NCI-H1930 (cell line): ENCODE measurements at regions not wholly inside any gene's neighbourhood (a gene's known extent, or its start where the extent isn't known, plus 50 kb on each side); places are given as distances from the start of the nearest gene placed in this dataset.

Experiments
- DNase-seq, 2 experiments: peaks; one replicate each; lab custom pipeline; 2025; lab: John Stamatoyannopoulos, UW

GRCh38 chr10:3467052-3467951 lies 294.7 kb upstream of the PITRM1 start:
- DNase-seq: no peak

DNA sequence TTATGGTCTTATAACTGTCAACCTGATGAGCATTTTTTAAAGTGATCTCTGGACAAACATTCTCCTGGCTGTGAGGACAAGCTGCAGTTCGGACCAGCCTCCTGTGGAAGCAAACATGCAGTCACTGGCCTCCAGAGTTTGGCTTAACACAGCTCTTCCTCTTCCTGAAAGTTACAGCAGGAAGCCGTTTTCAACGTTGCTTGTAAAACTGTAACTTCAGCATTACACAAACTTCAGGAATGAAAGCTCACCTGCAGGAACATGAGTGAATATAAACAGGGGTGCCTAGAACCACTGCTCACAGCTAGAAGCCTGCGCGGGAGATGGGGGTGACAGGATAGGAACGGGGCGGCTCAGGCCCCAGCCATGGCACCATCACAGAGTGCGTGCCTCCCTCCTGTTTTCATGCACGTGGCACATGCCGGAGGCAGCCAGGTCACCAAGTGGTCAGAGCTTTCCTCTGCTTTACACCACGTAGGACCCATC lies 292.9 kb upstream of the PITRM1 start:
- no peak for DNase-seq

GRCh38 chr10:3464760-3465405 lies 292.3 kb upstream of the PITRM1 start:
- DNase-seq: no peak

DNA sequence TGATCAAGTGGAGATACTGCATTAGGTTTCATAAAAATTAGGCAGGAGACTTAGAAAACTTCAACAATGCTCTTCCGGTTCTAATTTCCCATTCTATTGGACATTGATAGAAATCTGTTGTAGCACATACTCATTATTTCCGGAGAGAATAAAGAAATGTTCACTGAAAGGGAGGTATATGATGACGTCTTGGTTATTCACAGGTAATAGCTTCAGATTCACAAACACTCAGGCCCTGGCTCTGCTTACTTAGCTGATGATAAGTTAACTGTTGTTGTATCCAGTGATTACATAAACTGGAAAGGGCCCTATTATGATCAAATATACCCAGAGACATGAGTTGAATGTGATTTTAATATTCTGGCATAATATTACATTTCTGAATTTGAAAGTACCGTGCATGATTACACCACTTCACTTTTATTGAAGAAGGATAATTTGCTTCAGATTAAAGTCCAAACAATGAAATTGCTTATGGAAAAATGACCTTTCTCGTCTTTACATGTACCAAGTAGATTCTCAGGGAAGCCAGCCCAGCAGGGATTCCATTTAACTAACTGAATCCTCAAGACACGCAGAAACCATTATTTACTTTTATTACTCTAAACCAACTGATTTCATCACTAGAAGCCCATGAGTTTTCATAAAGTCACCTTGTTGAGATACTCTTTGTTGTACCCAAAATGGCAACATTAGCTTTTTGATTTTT lies 288.0 kb upstream of the PITRM1 start:
- DNase-seq: no peak

- no peak for DNase-seq
These were observed 283.1 kb upstream of the PITRM1 start for GRCh38 chr10:3455385-3456334.

DNA sequence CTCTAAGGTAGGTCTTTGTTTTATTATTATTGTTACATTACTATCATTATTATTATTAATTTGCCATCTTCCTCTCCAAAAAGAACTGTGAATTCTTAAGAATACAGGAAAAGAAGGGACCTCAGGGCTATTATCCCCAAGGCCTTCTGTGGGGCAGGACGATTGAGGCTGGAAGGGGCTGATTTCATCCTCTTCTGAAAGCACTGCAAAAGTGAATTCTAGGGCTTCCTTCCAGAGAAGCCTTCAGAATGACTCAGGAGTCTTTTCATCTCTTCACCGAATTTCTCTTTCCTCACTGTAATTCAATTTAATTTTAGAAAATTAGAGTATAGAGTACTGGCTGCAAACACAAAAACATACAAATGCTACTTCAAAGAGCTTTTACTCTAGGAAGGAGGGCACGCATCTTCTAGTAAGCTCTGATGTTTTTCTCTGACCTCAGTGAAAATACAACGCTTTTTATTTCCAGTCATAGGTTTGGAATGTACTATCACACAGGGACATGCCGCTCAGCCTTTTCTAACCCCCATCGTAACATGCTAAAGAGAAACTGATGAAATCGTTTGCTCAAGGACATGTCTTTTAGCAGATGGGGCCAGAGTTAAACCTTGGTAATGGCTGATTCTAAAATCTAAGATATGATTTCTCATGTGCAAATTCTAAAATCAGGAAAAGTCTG lies 280.2 kb upstream of the PITRM1 start:
- no peak for DNase-seq

DNA sequence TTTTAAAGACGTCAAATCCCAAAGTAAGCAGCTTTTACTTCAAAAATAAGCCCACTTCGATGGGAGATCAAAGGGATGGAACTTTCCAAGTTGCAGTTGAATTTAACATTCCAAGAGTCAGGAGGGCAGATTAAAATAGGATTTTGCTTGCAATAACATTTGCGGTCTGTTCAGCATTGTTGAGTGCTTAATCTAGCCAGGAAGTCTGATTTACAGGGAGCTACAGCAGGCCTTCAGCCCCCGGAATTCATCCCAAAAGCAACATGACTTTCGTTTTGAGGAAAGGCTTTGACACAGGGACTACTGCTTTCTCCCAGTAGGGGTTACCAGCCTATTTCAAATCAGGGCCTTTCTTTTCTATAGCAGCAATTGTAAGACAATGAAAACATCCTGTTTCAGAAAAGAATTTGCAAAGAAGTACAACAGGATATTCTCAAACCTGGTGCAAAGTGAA lies 279.6 kb upstream of the PITRM1 start:
- no peak for DNase-seq

GRCh38 chr10:3451516-3452172 lies 279.1 kb upstream of the PITRM1 start:
- DNase-seq: no peak

- DNase-seq: no peak
These were observed 273.6 kb upstream of the PITRM1 start for GRCh38 chr10:3446221-3446620.

- DNase-seq: no peak
These were observed 273.1 kb upstream of the PITRM1 start for GRCh38 chr10:3445648-3446047.

DNA sequence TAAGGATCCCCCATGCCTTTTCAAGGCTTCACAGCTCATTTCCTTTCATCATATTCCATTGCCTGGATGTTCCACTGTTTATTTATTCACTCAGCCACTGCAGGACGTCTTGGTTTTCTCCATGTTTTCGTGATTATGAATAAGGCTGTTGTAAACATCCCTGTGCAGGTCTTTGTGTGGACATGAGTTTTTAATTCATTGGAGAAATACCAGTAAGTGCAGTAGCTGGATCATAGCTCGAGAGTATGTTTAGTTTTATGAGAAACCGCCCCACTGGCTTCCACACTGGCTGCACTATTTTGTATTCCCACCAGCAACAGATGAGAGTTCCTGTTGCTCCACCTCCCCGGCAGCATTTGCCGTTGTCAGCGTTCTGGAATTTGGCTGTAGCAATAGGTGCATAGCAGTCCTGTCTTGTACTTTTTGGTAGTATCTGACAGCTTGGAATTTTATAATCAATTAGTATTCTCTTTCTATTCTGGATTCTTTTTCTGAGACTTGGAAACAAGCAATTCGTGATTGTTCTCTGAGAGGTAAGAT lies 269.9 kb upstream of the PITRM1 start:
- no peak for DNase-seq

DNA sequence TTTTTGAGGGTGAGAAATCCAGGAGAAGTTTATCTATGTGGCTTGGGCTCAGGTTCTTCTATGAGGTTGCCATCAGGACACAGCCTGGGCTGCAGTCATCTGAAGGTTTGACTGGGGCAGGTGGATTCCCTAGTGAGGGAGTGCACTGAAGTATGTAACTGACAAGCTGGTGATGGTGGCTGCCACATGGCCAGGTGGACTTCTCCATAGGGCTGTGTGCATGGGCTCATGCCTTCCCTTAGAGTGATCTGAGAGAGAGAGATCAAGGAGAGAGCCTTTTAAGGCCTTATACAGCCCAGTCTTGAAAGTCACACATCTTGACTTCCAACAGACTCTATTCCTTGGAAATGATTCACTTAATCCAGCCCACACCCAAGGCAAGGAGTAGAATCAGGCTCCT lies 266.6 kb upstream of the PITRM1 start:
- DNase-seq: no peak

GRCh38 chr10:3438606-3439005 lies 266.0 kb upstream of the PITRM1 start:
- no peak for DNase-seq

DNA sequence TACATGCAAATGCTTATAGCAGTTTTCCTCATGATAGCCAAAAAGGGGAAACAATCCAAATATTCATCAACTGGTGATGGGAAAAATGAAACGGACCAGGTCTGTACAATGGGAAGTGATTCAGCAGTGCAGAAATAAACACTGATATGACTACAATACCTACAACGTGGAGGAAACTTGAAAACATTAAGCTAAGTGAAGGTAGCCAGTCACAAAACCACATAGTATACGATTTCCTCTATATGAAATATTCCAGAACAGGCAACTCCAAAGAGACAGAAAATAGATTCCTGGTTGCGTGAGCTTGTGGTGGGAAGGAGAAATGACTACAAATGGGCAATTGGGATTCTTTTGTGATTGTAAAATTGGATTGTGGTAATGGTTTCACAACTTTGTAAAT lies 263.1 kb upstream of the PITRM1 start:
- no peak for DNase-seq

GRCh38 chr10:3433988-3434387 lies 261.4 kb upstream of the PITRM1 start:
- no peak for DNase-seq

DNA sequence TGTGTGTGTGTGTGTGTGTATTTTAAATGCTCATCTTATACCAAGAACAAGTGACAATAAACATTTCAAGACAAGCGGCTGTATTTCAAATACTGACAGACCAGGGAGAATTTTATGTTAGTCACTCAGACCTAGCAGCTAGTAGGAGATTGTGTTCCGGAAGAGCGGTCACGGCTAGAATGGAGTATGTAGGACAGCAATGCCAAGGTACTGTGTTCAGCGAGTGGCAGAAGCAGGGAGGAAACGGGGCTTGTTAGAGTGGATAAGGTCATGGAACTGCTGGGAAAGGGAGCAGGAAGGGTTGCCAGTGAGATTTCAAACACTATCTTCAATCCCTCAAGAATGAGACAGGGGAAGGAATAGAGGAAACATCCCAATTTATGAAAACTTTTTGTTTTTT lies 260.5 kb upstream of the PITRM1 start:
- DNase-seq: no peak

GRCh38 chr10:3432081-3432825 lies 259.7 kb upstream of the PITRM1 start:
- no peak for DNase-seq

- DNase-seq: no peak
These were observed 257.9 kb upstream of the PITRM1 start for GRCh38 chr10:3430501-3430900.

GRCh38 chr10:3429676-3430075 lies 257.1 kb upstream of the PITRM1 start:
- DNase-seq: no peak
